Fibroblast of mammary gland (primary cell): ENCODE measurements at regions not wholly inside any gene's neighbourhood (a gene's known extent, or its start where the extent isn't known, plus 50 kb on each side); places are given as distances from the start of the nearest gene placed in this dataset.

Experiments used
- DNase-seq: peaks from one replicate; pipeline ENCODE4 v3.0.0-alpha.2; 2010; ENCODE audit warnings: low read depth
- H3K4me3 ChIP-seq: 2 replicates; pipeline ENCODE4 v1.5.1; 2011; ENCODE audit warnings: low read depth, mild to moderate bottlenecking, low read length, moderate library complexity; ENCODE audit not compliant: control insufficient read depth
- TF ChIP-seq, protein P1 (sequence below): conservative IDR thresholded peaks from 2 replicates; pipeline ENCODE4 v1.5.1; 2011; ENCODE audit warnings: low read depth, low read length, inconsistent platforms; ENCODE audit not compliant: control insufficient read depth, insufficient read depth

GRCh38 chr5:2603272-2603575, 148.3 kb downstream of the IRX2 start:
- no peak for DNase-seq
- H3K4me3 ChIP-seq = no peak overlapping the region
- TF ChIP-seq, protein P1, sequence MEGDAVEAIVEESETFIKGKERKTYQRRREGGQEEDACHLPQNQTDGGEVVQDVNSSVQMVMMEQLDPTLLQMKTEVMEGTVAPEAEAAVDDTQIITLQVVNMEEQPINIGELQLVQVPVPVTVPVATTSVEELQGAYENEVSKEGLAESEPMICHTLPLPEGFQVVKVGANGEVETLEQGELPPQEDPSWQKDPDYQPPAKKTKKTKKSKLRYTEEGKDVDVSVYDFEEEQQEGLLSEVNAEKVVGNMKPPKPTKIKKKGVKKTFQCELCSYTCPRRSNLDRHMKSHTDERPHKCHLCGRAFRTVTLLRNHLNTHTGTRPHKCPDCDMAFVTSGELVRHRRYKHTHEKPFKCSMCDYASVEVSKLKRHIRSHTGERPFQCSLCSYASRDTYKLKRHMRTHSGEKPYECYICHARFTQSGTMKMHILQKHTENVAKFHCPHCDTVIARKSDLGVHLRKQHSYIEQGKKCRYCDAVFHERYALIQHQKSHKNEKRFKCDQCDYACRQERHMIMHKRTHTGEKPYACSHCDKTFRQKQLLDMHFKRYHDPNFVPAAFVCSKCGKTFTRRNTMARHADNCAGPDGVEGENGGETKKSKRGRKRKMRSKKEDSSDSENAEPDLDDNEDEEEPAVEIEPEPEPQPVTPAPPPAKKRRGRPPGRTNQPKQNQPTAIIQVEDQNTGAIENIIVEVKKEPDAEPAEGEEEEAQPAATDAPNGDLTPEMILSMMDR = no peak

- DNase-seq = no peak
- TF ChIP-seq, protein P1 = no peak
- no peak overlapping the region for H3K4me3 ChIP-seq
Observed at GRCh38 chr5:2602451-2603271, 148.8 kb downstream of the IRX2 start.

DNA sequence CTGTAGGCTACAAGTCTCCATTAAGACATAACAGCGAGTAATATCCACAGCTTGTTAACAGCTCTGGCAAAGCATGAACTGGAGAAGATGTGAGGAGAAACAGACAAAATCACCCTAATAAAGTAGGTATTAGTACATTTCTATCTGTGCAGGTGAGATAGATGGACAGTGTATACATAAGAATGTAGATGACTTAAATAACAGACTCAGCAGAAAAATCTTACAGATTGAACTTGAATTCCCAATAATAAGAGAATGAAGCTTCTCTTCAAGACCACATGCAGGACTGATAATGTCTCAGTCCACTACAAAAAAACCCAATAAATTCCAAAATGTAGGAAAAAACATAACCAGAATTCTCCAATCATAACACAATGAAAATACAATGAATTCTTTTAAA, 153.0 kb downstream of the IRX2 start:
- TF ChIP-seq, protein P1 = no peak
- H3K4me3 ChIP-seq = no peak overlapping the region
- DNase-seq = no peak

DNA sequence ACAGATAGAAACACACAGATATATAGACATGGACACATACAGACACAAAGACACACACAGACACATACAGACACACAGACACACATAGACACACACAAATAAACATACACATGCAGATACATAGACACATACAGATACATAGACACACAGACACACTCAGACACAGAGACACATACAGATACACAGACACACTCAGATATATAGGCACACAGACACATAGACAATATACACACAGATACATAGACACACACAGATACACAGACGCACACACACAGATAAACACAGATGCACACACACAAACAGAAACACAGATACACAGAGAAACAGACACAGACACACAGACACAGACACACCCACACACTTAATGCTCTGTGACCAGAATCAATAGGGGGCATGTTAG, 156.8 kb downstream of the IRX2 start:
- DNase-seq = no peak
- TF ChIP-seq, protein P1 = no peak
- no peak overlapping the region for H3K4me3 ChIP-seq

GRCh38 chr5:2592766-2593165, 158.7 kb downstream of the IRX2 start:
- no peak overlapping the region for H3K4me3 ChIP-seq
- DNase-seq = no peak

GRCh38 chr5:2591777-2592453, 159.6 kb downstream of the IRX2 start:
- no peak for DNase-seq
- TF ChIP-seq, protein P1 = no peak
- no peak overlapping the region for H3K4me3 ChIP-seq

More at GRCh38 chr5:2592766-2593165, 158.7 kb downstream of the IRX2 start:
- TF ChIP-seq, protein P1 = no peak
